ENCODE measurements at regions not wholly inside any gene's neighbourhood (a gene's known extent, or its start where the extent isn't known, plus 50 kb on each side); places are given as distances from the start of the nearest gene placed in this dataset.
A peak's percentile ranks its signal among the peaks of the same experiment; 100 is the strongest.
"Not testable (repeated sequence)": the region's sequence is repeated elsewhere in the genome, so short reads cannot be mapped to it uniquely, and the experiment has no call there.

GRCh38 chr1:197985351-197985750 lies 68.2 kb downstream of the LHX9 start:
- no peak for DNase-seq (ENCODE audit: low read depth)
- H3K4me3 ChIP-seq (ENCODE audit: low read depth, low read length) = no peak overlapping the region
- TF ChIP-seq, protein P1, sequence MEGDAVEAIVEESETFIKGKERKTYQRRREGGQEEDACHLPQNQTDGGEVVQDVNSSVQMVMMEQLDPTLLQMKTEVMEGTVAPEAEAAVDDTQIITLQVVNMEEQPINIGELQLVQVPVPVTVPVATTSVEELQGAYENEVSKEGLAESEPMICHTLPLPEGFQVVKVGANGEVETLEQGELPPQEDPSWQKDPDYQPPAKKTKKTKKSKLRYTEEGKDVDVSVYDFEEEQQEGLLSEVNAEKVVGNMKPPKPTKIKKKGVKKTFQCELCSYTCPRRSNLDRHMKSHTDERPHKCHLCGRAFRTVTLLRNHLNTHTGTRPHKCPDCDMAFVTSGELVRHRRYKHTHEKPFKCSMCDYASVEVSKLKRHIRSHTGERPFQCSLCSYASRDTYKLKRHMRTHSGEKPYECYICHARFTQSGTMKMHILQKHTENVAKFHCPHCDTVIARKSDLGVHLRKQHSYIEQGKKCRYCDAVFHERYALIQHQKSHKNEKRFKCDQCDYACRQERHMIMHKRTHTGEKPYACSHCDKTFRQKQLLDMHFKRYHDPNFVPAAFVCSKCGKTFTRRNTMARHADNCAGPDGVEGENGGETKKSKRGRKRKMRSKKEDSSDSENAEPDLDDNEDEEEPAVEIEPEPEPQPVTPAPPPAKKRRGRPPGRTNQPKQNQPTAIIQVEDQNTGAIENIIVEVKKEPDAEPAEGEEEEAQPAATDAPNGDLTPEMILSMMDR (conservative IDR thresholded peaks at IDR 0.05; ENCODE audit: low read depth, low read length) = no peak

GRCh38 chr1:197986817-197987216 lies 69.6 kb downstream of the LHX9 start:
- H3K4me3 ChIP-seq (ENCODE audit: low read depth, low read length) = no peak overlapping the region
- no peak for DNase-seq (ENCODE audit: low read depth)
- TF ChIP-seq, protein P1 (conservative IDR thresholded peaks at IDR 0.05; ENCODE audit: low read depth, low read length) = no peak

GRCh38 chr1:197987294-197987693 lies 70.1 kb downstream of the LHX9 start:
- no peak for DNase-seq (ENCODE audit: low read depth)
- no peak overlapping the region for H3K4me3 ChIP-seq (ENCODE audit: low read depth, low read length)
- TF ChIP-seq, protein P1 (conservative IDR thresholded peaks at IDR 0.05; ENCODE audit: low read depth, low read length) = no peak

DNA sequence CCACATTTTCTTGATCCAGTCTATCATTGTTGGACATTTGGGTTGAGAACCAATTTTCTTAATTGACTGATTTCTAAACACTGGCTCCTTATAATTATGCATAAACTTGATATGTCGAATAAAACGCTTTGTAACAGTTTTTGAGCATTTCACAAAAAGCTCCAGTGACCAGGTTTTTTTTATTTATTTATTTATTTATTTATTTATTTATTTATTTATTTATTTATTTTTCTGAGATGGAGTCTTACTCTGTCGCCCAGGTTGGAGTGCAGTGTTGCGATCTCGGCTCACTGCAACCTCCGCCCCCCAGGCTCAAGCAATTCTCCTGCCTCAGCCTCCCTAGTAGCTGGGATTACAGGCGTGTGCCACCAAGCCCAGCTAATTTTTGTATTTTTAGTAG lies 71.4 kb downstream of the LHX9 start:
- not testable (repeated sequence) for H3K4me3 ChIP-seq (ENCODE audit: low read depth, low read length); DNase-seq (ENCODE audit: low read depth)

DNA sequence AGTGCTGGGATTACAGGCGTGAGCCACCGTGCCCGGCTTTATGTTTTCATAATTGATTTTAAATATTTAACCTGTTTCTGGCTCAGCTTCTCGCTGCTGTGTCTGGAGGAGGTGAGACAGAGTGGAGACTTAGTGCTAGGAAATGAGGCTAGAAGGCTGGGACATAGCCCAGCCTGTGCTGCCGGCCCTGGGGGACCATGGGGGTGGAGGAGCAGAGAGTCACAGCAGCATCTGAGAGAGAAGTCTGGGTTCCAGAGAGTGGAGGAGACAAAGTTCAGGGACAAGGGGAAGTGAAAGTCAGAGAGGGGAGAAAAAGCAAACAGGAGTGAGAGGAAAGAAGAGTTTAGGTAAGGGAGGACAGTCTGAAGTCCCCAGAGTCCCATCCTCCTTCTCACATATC lies 71.9 kb downstream of the LHX9 start:
- DNase-seq (ENCODE audit: low read depth) = no peak
- TF ChIP-seq, protein P1 (conservative IDR thresholded peaks at IDR 0.05; ENCODE audit: low read depth, low read length) = no peak
- H3K4me3 ChIP-seq (ENCODE audit: low read depth, low read length) = no peak overlapping the region

- no peak for DNase-seq (ENCODE audit: low read depth)
- no peak overlapping the region for H3K4me3 ChIP-seq (ENCODE audit: low read depth, low read length)
- TF ChIP-seq, protein P1 (conservative IDR thresholded peaks at IDR 0.05; ENCODE audit: low read depth, low read length) = no peak
These were observed 74.4 kb downstream of the LHX9 start for GRCh38 chr1:197991594-197991993.

DNA sequence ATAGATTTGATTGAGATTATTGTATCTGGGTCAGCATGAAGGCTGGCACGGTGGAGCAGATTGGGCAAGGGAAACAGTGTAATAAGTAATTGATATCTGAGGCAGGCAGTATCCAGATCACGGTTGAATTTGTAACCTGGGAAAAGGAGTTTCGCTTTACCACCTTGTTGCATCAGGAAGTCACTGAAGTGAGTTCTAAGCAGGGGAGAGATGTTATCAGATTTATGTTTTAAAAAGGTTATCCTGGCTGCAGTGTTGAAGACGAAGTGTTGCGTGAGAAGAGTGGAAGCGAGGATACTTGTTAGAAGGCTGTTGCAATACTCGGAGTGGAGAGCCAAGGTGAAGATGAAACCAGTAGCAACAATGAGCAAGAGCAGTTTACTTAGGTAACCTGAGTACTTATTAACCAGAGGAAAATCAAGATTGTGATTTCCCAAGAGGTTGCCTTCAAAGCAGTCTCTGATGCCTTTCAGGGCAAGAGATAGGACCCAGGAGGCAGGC lies 77.8 kb downstream of the LHX9 start:
- no peak overlapping the region for H3K4me3 ChIP-seq (ENCODE audit: low read depth, low read length)
- TF ChIP-seq, protein P1 (conservative IDR thresholded peaks at IDR 0.05; ENCODE audit: low read depth, low read length) = no peak
- peak; percentile 66 for DNase-seq (ENCODE audit: low read depth)

All from epithelial cell of proximal tubule (primary cell).